ENCODE measurements at regions not wholly inside any gene's neighbourhood (a gene's known extent, or its start where the extent isn't known, plus 50 kb on each side); places are given as distances from the start of the nearest gene placed in this dataset.

DNA sequence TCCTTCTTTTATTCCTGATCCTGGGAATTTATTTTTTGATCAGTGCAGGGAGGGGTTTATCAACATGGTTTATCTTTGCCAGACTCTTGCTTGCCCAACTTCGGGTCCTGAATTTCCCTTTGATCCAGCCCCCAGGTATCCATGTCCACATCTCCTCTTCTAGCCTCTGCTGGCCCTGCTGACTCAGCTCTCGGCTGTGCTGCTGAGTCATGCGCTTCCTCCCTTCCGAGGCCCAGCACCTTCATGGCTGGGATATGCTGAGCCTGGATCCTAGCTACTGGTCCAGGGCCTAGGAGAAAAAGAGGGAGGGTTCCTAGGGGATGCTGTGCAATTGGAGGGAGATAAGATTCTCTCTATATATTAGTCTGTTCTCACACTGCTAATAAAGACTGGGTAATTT lies 380.7 kb upstream of the SHH start:
- peak; percentile 68 for ATAC-seq (ENCODE audit: low read depth)
- H3K4me3 ChIP-seq (ENCODE audit: severe bottlenecking): no peak overlapping the region
- DNase-seq (ENCODE audit: low spot score): no peak

DNA sequence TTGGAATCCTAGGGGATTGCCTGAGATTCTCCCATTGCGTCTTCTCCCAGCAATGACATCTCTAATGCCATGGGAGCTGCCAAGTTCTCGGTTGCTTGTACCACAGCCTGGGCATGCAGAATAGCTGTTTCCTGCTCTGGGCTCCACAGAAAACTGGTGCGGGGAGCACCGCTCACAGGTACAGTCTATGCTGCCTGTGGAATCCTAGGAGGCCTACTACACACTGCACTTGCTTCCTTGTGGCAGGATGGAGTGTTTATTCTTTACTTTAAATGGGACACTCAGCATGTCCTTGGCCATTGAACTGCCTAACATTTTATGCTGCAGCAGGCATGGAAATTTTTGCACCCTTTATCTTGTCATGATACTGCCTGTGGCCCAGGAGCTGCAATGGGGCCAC lies 378.8 kb upstream of the SHH start:
- no peaks in the 10 kb centered on the region for H3K4me1 ChIP-seq (ENCODE audit: insufficient read depth, poor library complexity, severe bottlenecking)
- no peak for ATAC-seq (ENCODE audit: low read depth)
- H3K4me3 ChIP-seq (ENCODE audit: severe bottlenecking): no peak overlapping the region
- no peak overlapping the region for H3K27ac ChIP-seq (ENCODE audit: poor library complexity, severe bottlenecking)
- H3K27me3 ChIP-seq (ENCODE audit: insufficient read depth, poor library complexity, severe bottlenecking): no peaks in the 10 kb centered on the region
- H3K36me3 ChIP-seq (ENCODE audit: low read depth): no peaks in the 10 kb centered on the region
- peaks cover 3% of the 10 kb centered on the region for H3K9me3 ChIP-seq (ENCODE audit: severe bottlenecking)
- no peak for DNase-seq (ENCODE audit: low spot score)
- TF ChIP-seq, protein P1, sequence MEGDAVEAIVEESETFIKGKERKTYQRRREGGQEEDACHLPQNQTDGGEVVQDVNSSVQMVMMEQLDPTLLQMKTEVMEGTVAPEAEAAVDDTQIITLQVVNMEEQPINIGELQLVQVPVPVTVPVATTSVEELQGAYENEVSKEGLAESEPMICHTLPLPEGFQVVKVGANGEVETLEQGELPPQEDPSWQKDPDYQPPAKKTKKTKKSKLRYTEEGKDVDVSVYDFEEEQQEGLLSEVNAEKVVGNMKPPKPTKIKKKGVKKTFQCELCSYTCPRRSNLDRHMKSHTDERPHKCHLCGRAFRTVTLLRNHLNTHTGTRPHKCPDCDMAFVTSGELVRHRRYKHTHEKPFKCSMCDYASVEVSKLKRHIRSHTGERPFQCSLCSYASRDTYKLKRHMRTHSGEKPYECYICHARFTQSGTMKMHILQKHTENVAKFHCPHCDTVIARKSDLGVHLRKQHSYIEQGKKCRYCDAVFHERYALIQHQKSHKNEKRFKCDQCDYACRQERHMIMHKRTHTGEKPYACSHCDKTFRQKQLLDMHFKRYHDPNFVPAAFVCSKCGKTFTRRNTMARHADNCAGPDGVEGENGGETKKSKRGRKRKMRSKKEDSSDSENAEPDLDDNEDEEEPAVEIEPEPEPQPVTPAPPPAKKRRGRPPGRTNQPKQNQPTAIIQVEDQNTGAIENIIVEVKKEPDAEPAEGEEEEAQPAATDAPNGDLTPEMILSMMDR (IDR thresholded peaks at IDR 0.05; ENCODE audit: poor library complexity, severe bottlenecking): no peak

More for the DNA sequence above, 380.7 kb upstream of the SHH start:
- TF ChIP-seq, protein P1 (IDR thresholded peaks at IDR 0.05; ENCODE audit: poor library complexity, severe bottlenecking): no peak
- Histone ChIP-seq H3K36me3 (ENCODE audit: low read depth) (no peaks in the 10 kb centered on the region), H3K27ac (ENCODE audit: poor library complexity, severe bottlenecking) (no peak overlapping the region), H3K27me3 (ENCODE audit: insufficient read depth, poor library complexity, severe bottlenecking) (no peaks in the 10 kb centered on the region), H3K4me1 (ENCODE audit: insufficient read depth, poor library complexity, severe bottlenecking) (no peaks in the 10 kb centered on the region), H3K9me3 (ENCODE audit: severe bottlenecking) (peaks cover 3% of the 10 kb centered on the region)

DNA sequence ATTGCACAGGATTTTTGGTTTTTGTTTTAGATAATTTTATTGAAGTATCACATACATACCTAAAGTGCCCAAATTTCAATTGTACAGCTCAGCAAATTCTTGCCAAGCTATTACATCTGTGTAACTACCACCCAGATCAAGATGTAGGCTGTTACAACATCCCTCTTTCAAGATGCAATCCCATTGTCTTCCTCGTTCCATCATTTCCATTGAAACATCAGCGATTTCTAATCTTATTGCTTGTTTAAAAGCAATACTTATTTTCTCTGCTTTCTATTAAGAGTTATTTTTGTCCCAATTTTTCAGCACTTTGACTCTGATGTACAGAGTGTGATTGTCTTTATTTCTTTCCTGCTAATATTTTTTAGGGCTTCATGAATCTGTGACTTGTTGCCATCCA lies 372.8 kb upstream of the SHH start:
- no peaks in the 10 kb centered on the region for H3K36me3 ChIP-seq (ENCODE audit: low read depth)
- TF ChIP-seq, protein P1 (IDR thresholded peaks at IDR 0.05; ENCODE audit: poor library complexity, severe bottlenecking): no peak
- no peak overlapping the region for H3K4me3 ChIP-seq (ENCODE audit: severe bottlenecking)
- no peaks in the 10 kb centered on the region for H3K9me3 ChIP-seq (ENCODE audit: severe bottlenecking)
- no peak overlapping the region for H3K27ac ChIP-seq (ENCODE audit: poor library complexity, severe bottlenecking)
- DNase-seq (ENCODE audit: low spot score) (no peak), ATAC-seq (ENCODE audit: low read depth) (no peak)
- no peaks in the 10 kb centered on the region for H3K4me1 ChIP-seq (ENCODE audit: insufficient read depth, poor library complexity, severe bottlenecking)
- no peaks in the 10 kb centered on the region for H3K27me3 ChIP-seq (ENCODE audit: insufficient read depth, poor library complexity, severe bottlenecking)

DNA sequence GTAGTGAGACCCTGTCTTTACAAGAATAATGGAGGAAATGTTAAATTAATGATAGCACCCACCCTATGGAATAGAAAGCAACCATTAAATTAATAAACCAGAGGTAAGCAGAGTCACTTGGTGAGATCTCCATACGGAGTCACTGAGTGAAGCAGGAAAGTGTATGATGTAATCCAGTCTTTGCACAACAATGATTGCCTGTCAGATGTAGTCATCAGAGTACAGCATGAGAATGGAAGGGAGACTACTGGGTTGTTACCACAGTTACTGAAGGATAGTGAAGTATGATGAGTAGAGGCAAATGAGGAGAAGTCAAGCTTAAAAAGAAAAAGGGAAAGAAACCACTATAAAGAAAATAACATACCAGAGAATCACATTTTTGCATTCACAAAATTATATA lies 371.9 kb upstream of the SHH start:
- no peaks in the 10 kb centered on the region for H3K36me3 ChIP-seq (ENCODE audit: low read depth)
- TF ChIP-seq, protein P1 (IDR thresholded peaks at IDR 0.05; ENCODE audit: poor library complexity, severe bottlenecking): no peak
- DNase-seq (ENCODE audit: low spot score): no peak
- no peaks in the 10 kb centered on the region for H3K9me3 ChIP-seq (ENCODE audit: severe bottlenecking)
- ATAC-seq (ENCODE audit: low read depth): no peak
- no peak overlapping the region for H3K27ac ChIP-seq (ENCODE audit: poor library complexity, severe bottlenecking)
- no peaks in the 10 kb centered on the region for H3K4me1 ChIP-seq (ENCODE audit: insufficient read depth, poor library complexity, severe bottlenecking)
- H3K27me3 ChIP-seq (ENCODE audit: insufficient read depth, poor library complexity, severe bottlenecking): no peaks in the 10 kb centered on the region
- no peak overlapping the region for H3K4me3 ChIP-seq (ENCODE audit: severe bottlenecking)

DNA sequence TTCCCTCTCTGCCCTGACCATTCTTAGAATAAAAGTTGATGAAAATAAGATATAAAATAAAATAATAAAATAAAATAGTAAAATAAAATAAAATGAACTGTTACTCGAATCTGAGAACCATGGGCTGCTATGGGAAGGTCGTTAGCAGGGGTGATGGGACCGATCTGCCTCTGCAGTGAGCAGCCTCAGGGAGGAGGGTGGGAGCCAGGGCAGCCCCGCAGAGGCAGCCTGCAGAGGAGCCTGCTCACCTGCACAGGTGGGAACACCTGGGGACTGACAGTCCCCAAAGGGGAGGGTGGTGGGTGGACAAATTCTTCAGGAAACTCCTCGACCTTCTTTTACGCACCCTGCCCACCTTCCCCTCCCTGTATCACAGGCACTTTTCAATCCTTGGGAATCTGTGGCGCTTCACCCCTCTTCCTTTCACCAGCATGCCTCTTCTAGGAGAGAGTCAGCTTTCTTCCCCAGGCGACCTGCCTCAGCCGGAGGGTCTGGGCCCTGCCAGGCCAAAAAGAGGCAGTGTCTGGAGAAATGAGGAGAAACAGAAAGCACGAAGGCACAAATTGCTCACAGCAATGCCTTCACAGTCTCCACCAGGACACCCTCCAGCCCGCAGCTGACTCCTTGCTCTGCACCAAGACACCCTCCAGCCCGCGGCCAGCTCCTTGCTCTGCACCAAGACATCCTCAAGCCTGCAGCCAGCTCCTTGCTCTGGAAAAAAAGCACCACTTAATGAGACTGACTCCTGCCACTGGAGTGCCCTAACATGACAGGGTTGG lies 368.4 kb upstream of the SHH start:
- no peaks in the 10 kb centered on the region for H3K4me1 ChIP-seq (ENCODE audit: insufficient read depth, poor library complexity, severe bottlenecking)
- ATAC-seq (ENCODE audit: low read depth) (no peak), DNase-seq (ENCODE audit: low spot score) (no peak)
- no peaks in the 10 kb centered on the region for H3K9me3 ChIP-seq (ENCODE audit: severe bottlenecking)
- TF ChIP-seq, protein P1 (IDR thresholded peaks at IDR 0.05; ENCODE audit: poor library complexity, severe bottlenecking): no peak
- H3K4me3 ChIP-seq (ENCODE audit: severe bottlenecking): no peak overlapping the region
- H3K27ac ChIP-seq (ENCODE audit: poor library complexity, severe bottlenecking): no peak overlapping the region
- H3K27me3 ChIP-seq (ENCODE audit: insufficient read depth, poor library complexity, severe bottlenecking): no peaks in the 10 kb centered on the region
- H3K36me3 ChIP-seq (ENCODE audit: low read depth): no peaks in the 10 kb centered on the region

Data from RWPE2 (cell line).